ENCODE measurements at regions not wholly inside any gene's neighbourhood (a gene's known extent, or its start where the extent isn't known, plus 50 kb on each side); places are given as distances from the start of the nearest gene placed in this dataset.

GRCh38 chr7:1358376-1359050 lies 100.8 kb downstream of the MICALL2 start:
- no peak for DNase-seq (ENCODE audit: low read depth)

- no peak for DNase-seq (ENCODE audit: low read depth)
These were observed 100.2 kb downstream of the MICALL2 start for GRCh38 chr7:1359051-1359400.

- DNase-seq (ENCODE audit: low read depth), result no peak
These were observed 99.4 kb downstream of the MICALL2 start for GRCh38 chr7:1359681-1360485.

GRCh38 chr7:1360521-1360971 lies 98.7 kb downstream of the MICALL2 start:
- DNase-seq (ENCODE audit: low read depth), result no peak

- DNase-seq (ENCODE audit: low read depth), result no peak
These were observed 98.1 kb downstream of the MICALL2 start for GRCh38 chr7:1361016-1361755.

- DNase-seq (ENCODE audit: low read depth), result no peak
These were observed 97.5 kb downstream of the MICALL2 start for GRCh38 chr7:1361756-1362125.

- no peak for DNase-seq (ENCODE audit: low read depth)
These were observed 97.0 kb downstream of the MICALL2 start for GRCh38 chr7:1362301-1362700.

GRCh38 chr7:1364068-1364905 lies 95.0 kb downstream of the MICALL2 start:
- DNase-seq (ENCODE audit: low read depth), result peak; percentile 15

- DNase-seq (ENCODE audit: low read depth), result no peak
These were observed 94.2 kb downstream of the MICALL2 start for GRCh38 chr7:1364906-1365570.

GRCh38 chr7:1365846-1366245 lies 93.4 kb downstream of the MICALL2 start:
- no peak for DNase-seq (ENCODE audit: low read depth)

- DNase-seq (ENCODE audit: low read depth), result no peak
These were observed 92.4 kb downstream of the MICALL2 start for GRCh38 chr7:1366801-1367405.

- DNase-seq (ENCODE audit: low read depth), result no peak
These were observed 91.6 kb downstream of the MICALL2 start for GRCh38 chr7:1367501-1368183.

GRCh38 chr7:1368184-1368681 lies 91.0 kb downstream of the MICALL2 start:
- no peak for DNase-seq (ENCODE audit: low read depth)

- no peak for DNase-seq (ENCODE audit: low read depth)
These were observed 90.3 kb downstream of the MICALL2 start for GRCh38 chr7:1368682-1369571.

GRCh38 chr7:1369916-1370657 lies 89.2 kb downstream of the MICALL2 start:
- no peak for DNase-seq (ENCODE audit: low read depth)

- no peak for DNase-seq (ENCODE audit: low read depth)
These were observed 88.5 kb downstream of the MICALL2 start for GRCh38 chr7:1370738-1371137.

- DNase-seq (ENCODE audit: low read depth), result no peak
These were observed 87.2 kb downstream of the MICALL2 start for GRCh38 chr7:1372063-1372462.
